ENCODE measurements at regions not wholly inside any gene's neighbourhood (a gene's known extent, or its start where the extent isn't known, plus 50 kb on each side); places are given as distances from the start of the nearest gene placed in this dataset.
"Not testable (repeated sequence)": the region's sequence is repeated elsewhere in the genome, so short reads cannot be mapped to it uniquely, and the experiment has no call there.

DNA sequence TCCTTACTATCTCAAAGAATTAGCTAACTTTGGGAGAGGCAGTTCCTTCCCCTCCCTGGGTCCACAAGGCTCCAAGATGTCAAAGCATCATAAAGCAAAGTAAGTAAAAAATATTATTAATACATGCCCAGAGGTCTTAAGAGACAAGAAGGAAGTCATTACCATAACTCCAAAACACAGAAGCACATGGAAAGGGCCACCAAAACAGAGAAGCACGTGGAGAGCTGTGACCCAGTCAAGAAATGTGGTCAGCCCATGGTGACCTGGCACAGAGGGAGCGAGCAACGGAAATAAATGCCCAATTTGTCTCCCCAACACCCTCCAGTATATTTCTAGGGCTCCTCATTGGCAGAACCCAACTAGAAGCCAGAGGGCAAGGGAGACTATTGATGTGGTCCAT, 277.5 kb upstream of the API5 start:
- DNase-seq = no peak

DNA sequence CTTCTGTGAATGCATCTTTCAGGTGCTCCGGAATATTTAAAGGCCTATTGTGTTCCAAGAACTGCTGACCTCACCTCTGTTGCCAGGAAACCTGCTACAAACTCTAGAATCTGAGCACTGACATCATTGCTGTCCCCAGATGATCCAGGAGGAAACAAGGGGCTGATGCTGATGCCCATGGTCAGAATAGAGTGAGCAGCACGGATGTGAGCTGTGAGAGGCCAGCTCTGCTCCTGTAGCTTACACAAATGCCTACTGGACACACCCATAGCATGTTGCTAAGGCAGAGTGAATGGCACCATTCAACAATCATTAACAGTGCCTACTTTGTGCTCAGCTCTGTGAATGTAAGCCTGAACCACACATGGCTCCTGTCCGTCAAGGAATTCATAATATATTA, 276.7 kb upstream of the API5 start:
- peak; percentile 24 for DNase-seq

DNA sequence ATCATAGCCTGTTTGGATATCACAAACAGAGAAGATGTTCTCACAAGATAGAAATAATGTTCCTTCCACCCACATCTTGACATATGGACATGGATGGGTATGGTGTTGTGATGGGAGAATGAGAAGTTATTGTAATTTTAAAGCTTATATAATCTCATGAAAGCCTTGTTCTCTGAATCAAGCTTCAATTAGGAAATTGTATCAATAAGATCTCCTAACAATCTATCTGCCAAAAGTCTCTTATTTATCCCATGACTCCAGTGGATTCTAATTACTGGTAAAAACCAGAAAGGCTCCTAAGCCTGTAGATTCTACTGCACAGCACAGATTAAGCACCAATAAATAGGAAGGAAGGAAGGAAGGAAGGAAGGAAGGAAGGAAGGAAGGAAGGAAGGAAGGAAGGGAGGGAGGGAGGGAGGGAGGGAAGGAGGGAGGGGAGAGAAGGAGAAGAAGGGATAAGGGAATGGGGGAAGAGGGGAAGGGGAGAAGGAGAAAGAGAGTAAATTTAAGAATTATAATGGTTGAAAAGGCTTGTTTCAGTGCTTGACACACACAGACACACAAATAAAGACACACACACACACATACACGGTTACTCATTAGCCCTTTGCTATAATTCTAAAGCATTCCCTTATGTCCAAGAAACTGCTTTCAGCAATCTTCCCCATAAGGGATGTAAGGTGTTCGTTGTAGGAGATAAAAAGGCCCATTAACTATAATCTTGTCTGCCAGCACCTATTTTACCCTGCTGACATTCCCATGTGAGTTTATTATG, 258.0 kb upstream of the API5 start:
- no peak for DNase-seq

DNA sequence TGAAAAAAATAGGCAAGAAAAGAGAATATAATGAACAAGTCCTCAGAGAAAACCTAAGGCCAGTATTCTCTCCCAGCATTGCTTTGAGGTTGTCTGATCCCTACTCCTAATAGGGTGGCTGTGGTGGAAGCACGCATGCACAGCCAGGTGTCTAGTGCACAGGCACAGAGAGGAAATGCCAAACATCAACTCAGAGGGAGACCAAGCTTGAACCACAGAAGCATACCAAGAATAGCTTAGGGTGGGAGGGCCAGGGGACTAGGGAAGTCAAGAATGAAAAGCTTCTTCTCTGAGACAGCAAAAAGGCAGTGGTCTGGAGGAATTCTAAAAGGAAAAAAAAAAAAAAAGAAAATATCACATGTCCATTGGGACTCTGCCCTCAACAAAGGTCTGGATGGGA, 244.1 kb upstream of the API5 start:
- DNase-seq = no peak

DNA sequence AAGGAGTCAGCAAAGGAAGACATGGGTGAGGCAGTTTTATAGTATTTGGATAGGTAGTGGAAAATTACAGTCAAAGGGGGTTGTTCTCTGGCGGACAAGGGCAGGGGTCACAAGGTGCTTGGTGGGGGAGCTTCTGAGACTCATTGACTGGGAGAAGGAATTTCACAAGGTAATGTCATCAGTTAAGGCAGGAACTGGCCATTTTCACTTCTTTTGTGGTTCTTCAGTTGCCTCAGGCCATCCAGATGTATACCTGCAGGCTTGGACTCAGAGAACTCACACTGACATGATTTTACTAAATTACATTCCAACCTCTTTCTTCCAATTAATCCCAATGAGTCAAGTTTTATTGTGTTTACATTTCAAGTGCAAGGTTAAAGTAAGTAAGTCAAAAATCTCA, 240.5 kb upstream of the API5 start:
- DNase-seq = no peak

DNA sequence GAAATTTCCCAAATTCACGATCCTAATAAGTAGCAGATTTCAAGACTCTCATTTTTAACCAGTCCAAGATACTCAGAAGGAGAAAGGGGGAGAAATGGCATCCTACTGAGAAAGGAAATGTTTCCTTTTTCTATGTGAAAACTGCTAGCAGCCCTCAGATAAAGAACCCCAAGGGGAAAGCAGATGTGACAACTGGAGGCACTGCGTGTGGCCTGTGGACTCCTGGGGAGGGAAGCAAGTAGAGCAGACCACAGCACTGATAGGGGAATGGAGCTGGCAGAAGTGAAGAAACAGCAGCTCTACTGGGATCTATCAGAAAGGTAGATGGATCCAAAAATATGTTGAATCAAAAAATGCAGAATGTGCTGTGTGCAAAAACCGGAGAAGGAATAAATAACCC, 239.7 kb upstream of the API5 start:
- DNase-seq = no peak

DNA sequence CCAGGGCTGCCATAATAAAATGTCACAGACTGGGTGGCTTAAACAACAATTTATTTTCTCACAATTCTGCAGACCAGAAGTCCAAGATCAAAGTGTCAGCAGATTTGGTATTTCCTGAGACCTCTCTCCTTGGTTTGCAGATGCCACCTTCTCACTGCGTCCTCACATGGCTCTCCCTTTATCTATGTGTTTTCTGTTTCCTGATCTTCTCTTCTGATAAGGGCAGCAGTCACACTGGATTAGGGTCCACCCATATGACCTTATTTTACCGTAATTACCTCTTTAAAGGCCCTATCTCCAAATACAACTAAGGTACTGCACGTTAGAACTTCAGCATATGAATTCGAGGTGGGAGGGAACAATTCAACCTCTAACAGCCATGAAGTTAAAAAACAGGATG, 238.9 kb upstream of the API5 start:
- DNase-seq = no peak

DNA sequence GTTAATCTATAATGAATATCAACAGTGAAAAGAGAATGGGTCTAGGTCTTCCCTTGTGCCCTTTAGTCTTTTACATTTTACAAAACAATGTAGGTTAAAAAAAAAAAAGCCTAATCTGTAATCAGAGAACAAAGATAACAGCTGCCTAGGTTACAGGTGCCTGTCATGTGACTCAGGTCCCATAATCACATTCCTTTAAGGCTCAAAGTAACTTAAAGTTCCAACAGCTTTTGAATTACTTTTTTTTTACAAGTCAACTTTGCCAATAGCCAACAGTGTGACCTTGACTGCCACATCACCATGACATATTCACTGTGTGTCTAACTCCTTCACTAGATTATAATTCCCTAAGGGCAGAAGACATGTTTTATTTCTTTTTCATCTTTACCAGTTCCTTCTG, 237.0 kb upstream of the API5 start:
- no peak for DNase-seq

DNA sequence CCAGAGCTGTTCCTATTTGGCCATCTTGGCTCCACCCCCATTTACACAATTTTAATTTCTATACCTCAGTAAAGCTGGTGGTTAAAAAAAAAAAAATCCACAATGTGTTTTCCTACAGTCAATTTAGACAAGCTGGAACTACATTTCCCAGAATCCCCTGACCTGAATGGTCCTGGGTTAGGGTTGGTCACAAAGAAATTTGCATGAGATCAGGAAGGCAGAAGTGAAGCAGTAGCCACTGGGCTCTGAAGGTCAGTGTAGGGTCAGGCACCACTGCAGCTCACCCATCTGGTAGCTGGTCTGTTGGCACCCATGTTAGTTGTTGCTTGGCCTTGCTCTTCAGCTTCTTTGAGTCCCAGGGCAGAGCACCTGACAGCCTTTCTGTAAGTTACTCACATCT, 210.7 kb upstream of the API5 start:
- no peak for DNase-seq

DNA sequence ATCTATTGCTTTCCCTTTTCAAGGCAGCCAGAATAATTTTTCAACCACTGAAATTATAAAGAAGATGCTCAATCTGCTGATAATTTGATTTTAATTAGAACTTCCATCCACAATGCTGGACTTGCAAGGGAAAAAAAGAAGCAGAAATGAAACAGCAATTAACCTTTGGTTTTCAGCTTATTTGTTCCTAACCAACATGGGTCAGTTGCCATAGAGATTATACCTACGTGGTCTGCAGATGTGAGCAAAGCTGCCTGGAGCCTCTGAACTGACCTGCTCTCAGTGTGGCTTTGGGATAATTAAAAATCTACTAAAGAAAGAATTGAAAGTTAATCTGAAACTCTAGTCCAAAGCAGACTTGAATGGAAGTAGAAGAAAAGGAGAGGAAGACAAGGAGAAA, 195.7 kb upstream of the API5 start:
- no peak for DNase-seq

DNA sequence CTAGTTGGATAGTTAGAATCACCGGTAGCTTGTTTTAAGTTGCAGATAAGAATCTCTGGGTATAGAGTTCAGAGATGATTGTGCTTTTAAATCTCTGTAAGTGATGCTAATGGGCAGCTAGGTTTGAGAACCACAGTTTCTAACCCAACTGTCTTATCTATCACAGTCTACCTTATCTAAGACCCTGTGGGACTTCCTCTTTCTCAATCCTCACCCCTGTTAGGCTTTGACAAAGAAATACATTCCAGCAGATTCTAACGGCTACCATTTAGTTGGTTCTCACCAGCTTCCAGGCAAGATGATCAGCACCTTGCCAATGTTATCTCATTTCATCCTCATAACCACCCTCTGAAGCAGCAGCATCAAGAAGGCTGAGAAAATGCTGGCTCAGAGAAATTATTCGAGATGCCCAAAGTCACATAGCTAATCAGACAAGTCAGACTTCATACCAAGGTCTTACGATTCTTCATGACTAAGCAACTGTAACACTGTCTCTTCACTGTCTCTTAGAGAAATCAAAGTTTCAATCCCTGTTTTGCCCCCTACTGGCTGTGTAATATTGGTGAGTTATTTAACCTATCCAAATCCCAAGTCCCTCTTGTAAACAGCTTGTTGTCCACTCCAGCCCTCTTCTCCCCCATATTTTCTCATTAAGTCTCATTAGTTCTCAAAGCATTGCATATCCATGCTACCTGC, 192.4 kb upstream of the API5 start:
- no peak for DNase-seq

DNA sequence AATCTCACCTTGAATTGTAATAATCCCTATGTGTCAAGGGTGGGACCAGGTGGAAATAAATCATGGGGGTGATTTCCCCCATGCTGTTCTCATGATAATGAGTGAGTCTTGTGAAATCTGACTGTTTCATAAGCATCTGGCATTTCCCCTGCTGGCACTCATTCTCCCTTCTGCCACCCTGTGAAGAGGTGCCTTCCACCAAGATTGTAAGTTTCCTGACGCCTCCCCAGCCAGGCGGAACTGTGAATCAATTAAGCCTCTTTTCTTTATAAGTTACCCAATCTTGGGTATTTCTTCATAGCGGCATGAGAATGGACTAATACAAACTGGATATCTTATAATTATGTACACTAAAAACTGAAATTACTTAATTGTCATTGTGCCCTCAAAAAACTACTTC, 189.2 kb upstream of the API5 start:
- no peak for DNase-seq

DNA sequence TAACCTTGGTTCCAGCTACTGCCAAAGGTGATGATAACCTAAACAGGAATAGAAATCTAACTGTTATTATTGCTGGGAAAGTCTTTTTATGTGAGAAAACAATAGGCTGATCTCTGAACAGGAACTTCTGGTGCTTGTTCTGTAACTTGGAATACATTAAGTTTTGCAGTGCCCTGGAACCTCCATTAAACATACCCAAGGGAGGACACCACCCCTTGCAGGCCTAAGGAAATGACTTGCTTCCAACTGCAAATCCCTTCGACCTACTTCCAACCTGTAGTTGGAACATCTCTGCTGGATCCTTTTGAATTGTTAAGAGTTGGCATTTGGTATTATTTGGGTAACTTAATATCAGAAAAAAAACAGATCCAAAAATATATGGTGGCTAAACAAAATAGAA, 188.4 kb upstream of the API5 start:
- no peak for DNase-seq

DNA sequence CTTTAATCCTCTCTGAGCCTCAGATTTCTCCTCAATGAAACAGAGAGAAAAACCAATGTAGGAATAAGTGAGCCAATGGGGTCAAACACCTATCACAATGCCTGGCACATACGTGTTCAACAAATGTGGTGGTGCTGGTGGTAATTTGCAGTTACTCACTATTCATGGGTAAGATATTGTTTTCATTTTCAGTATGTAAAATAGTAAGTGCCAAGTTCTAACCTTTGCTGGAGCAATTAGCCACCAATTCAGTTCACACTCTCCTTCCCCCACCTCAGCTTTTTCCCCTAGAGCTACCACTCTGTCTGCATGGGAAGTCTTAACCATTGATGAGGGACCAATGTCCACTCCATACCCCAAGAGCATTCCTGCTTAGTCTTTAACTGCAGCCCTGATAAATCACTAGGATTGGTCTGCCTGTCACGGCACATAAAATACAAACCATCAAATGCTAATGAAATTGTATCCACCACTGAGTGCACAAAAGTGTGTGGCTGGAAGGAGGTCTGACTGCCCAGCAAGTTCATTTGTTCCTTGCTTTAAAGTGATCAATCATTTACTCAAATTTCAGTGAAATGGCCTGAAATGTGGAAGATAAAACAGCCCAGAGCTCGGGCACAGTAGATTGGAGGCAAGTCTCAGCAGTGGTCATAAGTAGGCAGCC, 187.4 kb upstream of the API5 start:
- DNase-seq = no peak

DNA sequence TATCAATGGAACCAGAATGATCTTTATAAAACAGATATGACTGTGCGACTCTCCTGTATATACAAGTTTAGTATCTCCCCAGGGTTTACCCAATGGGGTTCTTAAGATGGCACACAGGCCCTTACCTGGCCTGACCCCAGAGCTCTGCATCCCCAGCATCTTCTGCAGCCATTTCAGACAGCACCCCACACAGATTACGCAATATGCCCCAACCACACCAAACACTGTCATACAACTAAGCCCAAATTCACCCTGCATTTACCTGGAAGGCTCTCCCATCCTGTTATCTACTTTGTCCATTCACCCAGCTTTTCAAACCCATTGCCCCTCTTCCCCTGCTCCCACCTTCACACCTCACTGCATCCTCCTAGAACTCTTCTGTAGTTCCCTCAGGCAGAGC, 182.5 kb upstream of the API5 start:
- DNase-seq = no peak

DNA sequence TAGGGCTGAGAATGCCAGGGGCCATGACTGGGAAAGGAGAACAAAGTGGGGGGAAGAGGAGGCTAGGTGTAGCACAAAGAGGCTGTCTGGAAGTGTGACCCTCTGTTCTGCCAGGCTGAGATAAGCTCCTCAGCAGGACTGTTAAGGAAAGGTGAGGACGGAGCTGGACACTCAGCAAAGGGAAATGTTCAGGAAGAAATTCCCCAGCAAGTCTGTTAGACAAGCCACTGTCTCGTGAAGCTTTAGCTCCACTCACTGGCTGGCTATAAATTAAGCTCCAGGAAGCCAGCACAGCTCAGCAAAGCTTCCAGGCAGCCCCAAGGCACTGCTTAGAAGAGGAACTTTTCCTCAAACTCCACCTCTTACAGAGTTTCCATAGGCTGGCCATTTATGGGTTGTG, 181.2 kb upstream of the API5 start:
- DNase-seq = peak; percentile 42

DNA sequence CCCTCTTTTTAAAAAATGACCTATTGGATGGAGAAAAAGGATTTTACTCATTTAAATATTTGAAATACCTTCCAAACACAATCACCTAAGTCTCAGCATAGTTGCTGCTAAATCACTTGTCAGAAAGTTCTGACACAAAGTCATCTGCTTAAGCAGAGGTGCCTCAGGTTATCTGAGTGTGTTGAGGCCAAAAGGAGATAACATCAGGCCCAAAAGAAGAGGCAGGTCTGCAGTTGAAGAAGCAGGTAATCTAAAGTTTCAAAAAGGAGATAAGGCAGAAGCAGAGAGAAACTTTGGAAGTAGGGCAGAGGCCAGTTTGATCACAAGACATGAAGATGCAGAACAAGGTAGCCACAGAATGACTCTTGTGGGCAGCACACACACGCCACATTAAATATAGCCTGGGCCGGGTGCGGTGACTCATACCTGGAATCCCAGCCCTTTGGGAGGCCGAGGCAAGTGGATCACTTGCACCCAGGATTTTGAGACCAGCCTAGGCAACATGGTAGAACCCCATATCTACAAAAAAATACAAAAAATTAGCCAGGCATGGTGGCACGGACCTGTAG, 175.7 kb upstream of the API5 start:
- no peak for DNase-seq

DNA sequence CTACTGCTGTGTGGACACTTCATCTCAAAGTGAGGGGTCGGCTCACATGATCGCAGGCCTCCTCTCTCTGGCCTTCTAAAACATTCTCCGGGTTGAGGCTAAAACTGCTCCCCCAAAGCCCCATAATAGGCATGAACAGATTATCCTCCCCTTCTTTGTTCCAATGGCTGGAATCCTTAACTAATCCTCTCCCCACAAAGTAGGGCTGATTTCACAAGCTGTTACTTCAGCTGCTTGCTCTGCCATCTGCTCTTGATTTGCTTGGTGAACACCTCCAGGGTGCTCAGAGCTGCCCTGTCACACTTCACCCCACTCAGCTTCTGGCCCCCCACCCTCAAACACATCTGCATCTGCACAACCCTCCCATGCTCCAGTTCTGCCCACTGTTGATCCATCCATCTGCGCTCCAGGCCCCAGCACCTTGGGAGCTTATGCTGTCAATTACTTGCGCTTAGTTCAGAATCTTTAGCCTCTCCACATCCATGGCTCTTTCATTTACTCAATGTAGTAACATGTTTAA, 173.1 kb upstream of the API5 start:
- no peak for DNase-seq

DNA sequence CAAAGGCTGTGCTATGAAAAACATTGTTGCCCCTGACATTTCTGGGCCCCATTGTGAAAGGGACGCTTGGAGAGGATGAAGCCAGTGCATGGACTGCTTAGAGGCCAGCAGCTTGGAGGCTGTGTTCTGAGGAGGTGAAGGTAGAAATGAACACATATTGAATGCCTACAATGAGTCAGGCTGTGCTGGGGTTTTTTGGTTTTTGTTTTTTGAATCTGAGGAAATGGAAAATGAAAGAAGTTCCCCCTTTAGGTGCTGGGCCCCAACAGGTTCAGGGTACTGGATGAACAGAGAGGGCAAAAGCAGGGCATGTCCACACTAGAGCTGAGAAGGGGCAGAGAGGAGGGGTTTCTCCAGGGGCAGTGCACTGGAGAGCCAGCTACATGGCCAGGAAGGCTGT, 166.1 kb upstream of the API5 start:
- DNase-seq = no peak

DNA sequence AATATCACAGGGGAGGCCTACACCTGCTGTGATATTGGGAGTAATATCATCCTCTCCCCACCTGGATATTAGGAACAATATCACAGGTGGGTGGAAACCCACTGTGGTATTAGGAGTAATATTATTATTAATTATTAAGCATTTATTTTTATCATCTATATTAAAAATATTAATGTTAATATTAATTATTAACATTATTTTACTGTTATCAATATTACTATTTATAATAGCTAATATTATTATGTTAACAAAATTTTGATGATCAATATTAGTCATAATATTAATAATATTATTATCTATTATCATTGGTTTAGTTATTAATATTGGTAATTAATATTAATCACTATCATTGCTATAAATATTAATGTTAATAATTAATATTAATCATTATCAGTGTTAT, 161.1 kb upstream of the API5 start:
- DNase-seq = no peak

DNA sequence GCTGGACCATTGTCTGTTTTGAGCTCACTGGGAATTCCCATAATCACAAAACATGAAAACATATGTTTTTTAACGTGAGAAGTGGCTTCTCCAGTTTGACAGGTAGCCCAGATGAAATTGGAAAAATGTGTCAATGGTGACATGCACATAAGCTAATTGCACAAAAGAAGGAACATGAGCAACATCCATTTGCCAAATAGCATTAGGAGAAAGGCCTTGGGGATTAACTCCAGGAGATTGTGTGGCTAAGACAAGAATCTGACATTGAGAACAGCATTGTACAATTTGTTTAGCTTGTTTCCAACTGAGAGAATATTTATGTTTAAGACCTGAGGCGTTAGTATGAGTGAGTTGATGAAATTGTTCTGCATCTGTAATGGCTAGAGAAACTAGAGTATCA, 147.0 kb upstream of the API5 start:
- no peak for DNase-seq

DNA sequence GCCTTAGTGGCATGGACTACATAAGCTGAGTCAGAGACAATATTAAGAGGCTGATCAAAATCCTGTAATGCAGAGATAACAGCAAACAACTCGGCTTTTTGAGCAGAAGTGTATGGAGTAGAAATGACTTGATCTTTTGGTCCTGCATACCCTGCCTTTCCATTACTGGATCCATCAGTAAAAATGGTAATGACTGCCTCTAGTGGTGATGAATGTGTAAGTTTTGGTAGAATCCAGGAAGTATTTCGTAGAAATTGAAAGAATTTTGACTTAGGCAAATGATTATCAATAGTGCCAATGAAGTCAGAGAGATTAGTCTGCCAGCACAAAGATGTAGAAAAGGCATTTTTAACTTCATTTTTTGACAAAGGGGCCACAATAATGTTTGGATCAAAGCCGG, 146.4 kb upstream of the API5 start:
- not testable (repeated sequence) for DNase-seq

DNA sequence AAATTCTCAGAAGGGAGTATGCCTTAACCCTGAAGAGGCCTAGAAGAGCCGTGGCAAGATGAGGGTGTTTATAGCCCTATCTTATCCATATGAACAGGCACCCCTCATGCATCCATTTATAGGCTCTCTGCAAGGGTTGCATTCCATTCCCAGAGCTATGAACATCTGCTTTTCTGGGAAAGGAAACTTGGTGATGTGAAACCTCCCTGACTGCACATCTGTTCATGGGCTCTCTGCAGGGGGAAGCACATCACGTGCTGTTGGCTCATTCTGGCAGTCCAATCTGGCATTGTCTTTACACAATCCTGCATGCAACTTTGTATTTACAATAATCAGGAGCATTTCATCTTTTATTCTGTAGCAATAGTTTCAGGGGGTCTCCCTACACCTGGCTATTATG, 143.6 kb upstream of the API5 start:
- not testable (repeated sequence) for DNase-seq

DNA sequence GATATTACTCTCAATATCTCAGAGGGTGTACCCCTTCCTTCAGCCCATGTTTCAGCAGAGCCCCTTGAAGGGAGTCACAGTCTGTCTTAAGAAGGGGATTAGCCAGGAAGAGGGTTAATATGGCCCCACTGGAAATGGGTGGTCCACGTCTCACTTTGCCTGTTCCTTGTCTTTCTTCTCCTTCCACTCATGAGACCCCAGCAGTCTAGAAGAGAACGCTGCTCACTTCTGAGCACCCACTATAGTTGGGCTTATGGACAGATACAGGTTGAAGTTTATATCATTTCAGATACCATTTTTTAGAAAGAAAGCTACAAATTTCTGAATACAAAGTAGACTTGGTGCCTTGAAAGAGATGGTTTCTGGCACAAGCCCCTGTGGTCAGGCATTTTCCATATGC, 139.3 kb upstream of the API5 start:
- no peak for DNase-seq
